ENCODE measurements at regions not wholly inside any gene's neighbourhood (a gene's known extent, or its start where the extent isn't known, plus 50 kb on each side); places are given as distances from the start of the nearest gene placed in this dataset.

GRCh38 chr7:115722302-115722977 lies 308.1 kb downstream of the TFEC start:
- Histone ChIP-seq H3K79me2 (replicated peaks; ENCODE audit: insufficient read depth) (no peaks in the 10 kb centered on the region), H3K9me2 (ENCODE audit: insufficient read depth) (no peaks in the 10 kb centered on the region), H3K36me3 (ENCODE audit: insufficient read depth) (no peaks in the 10 kb centered on the region), H3K4me1 (ENCODE audit: insufficient read depth) (peaks cover 13% of the 10 kb centered on the region), H3F3A (replicated peaks; ENCODE audit: low read depth) (no peaks in the 10 kb centered on the region), H4K20me1 (replicated peaks; ENCODE audit: insufficient read depth) (no peaks in the 10 kb centered on the region), H2AFZ (0 out of 2 replicates have a peak overlapping the region, but pooled peaks have one; percentile 6), H3K27ac (ENCODE audit: low read depth) (no peak overlapping the region), H3K4me2 (no peak overlapping the region), H3K27me3 (ENCODE audit: insufficient read depth) (no peaks in the 10 kb centered on the region), H3K4me3 (no peak overlapping the region)
- H3K4me3 Mint-ChIP-seq = no peak overlapping the region
- H3K27me3 Mint-ChIP-seq (ENCODE audit: insufficient read depth, low read depth, poor library complexity) = no peaks in the 10 kb centered on the region
- DNase-seq (ENCODE audit: low spot score) (no peak), ATAC-seq (no peak)
- TF ChIP-seq STAT1 (IDR thresholded peaks at IDR 0.05; ENCODE audit: unreplicated experiment) = no peak
- no peak for TF ChIP-seq EZH2 (IDR thresholded peaks at IDR 0.05; ENCODE audit: low read depth, unreplicated experiment)
- no peak for TF ChIP-seq REST (IDR thresholded peaks at IDR 0.05; ENCODE audit: unreplicated experiment)
- no peak for TF ChIP-seq JUNB (IDR thresholded peaks at IDR 0.05; ENCODE audit: unreplicated experiment)
- TF ChIP-seq CREB1 (CRISPR knock-in tag; IDR thresholded peaks at IDR 0.05; ENCODE audit: low read depth) = no peak
- TF ChIP-seq EZH2phosphoT487 (IDR thresholded peaks at IDR 0.05; ENCODE audit: unreplicated experiment) = no peak
- TF ChIP-seq CTCF (conservative IDR thresholded peaks at IDR 0.05; ENCODE audit: low read depth in 2 of 2) = no peak
- no peak for TF ChIP-seq ZNF331 (CRISPR knock-in tag; IDR thresholded peaks at IDR 0.05; ENCODE audit: low read depth)
- TF ChIP-seq ZNF462 (CRISPR knock-in tag; IDR thresholded peaks at IDR 0.05) = no peak
- TF ChIP-seq ZNF114 (CRISPR knock-in tag; IDR thresholded peaks at IDR 0.05) = no peak
- TF ChIP-seq NANOG (IDR thresholded peaks at IDR 0.05; ENCODE audit: borderline replicate concordance) = no peak
- no peak for TF ChIP-seq ETS1 (IDR thresholded peaks at IDR 0.05)
- TF ChIP-seq POLR2AphosphoS5 (IDR thresholded peaks at IDR 0.05; ENCODE audit: low read depth) = no peak
- no peak overlapping the region; the same call in 1 of the 2 replicates for H3K27ac Mint-ChIP-seq
- peaks cover 28% of the 10 kb centered on the region for H3K4me1 Mint-ChIP-seq
- H3K9me3 Mint-ChIP-seq = no peaks in the 10 kb centered on the region
- no peaks in the 10 kb centered on the region for H3K36me3 Mint-ChIP-seq (ENCODE audit: low read depth)
